ENCODE measurements at regions not wholly inside any gene's neighbourhood (a gene's known extent, or its start where the extent isn't known, plus 50 kb on each side); places are given as distances from the start of the nearest gene placed in this dataset.
A peak's percentile ranks its signal among the peaks of the same experiment; 100 is the strongest.

- DNase-seq (ENCODE audit: low spot score), result no peak
- Histone ChIP-seq H3K27me3 (ENCODE audit: insufficient read depth, poor library complexity, severe bottlenecking) (no peaks in the 10 kb centered on the region), H3K27ac (ENCODE audit: poor library complexity, severe bottlenecking) (peak overlapping the region; percentile 49), H3K9me3 (ENCODE audit: severe bottlenecking) (no peaks in the 10 kb centered on the region), H3K4me1 (ENCODE audit: insufficient read depth, poor library complexity, severe bottlenecking) (peaks cover 13% of the 10 kb centered on the region), H3K4me3 (ENCODE audit: severe bottlenecking) (no peak overlapping the region), H3K36me3 (ENCODE audit: low read depth) (no peaks in the 10 kb centered on the region)
- TF ChIP-seq CTCF (IDR thresholded peaks at IDR 0.05; ENCODE audit: poor library complexity, severe bottlenecking), result no peak
- no peak for ATAC-seq (ENCODE audit: low read depth)
These were observed 252.3 kb upstream of the FGGY start for GRCh38 chr1:59044535-59045121.

GRCh38 chr1:59045137-59045536 lies 251.8 kb upstream of the FGGY start:
- DNase-seq (ENCODE audit: low spot score) (no peak), ATAC-seq (ENCODE audit: low read depth) (no peak)
- Histone ChIP-seq H3K9me3 (ENCODE audit: severe bottlenecking) (no peaks in the 10 kb centered on the region), H3K36me3 (ENCODE audit: low read depth) (no peaks in the 10 kb centered on the region), H3K4me3 (ENCODE audit: severe bottlenecking) (no peak overlapping the region), H3K27me3 (ENCODE audit: insufficient read depth, poor library complexity, severe bottlenecking) (no peaks in the 10 kb centered on the region), H3K4me1 (ENCODE audit: insufficient read depth, poor library complexity, severe bottlenecking) (peaks cover 13% of the 10 kb centered on the region), H3K27ac (ENCODE audit: poor library complexity, severe bottlenecking) (no peak overlapping the region)
- TF ChIP-seq CTCF (IDR thresholded peaks at IDR 0.05; ENCODE audit: poor library complexity, severe bottlenecking), result no peak

- no peak for TF ChIP-seq CTCF (IDR thresholded peaks at IDR 0.05; ENCODE audit: poor library complexity, severe bottlenecking)
- H3K36me3 ChIP-seq (ENCODE audit: low read depth), result no peaks in the 10 kb centered on the region
- H3K4me1 ChIP-seq (ENCODE audit: insufficient read depth, poor library complexity, severe bottlenecking), result peaks cover 13% of the 10 kb centered on the region
- H3K27me3 ChIP-seq (ENCODE audit: insufficient read depth, poor library complexity, severe bottlenecking), result no peaks in the 10 kb centered on the region
- H3K4me3 ChIP-seq (ENCODE audit: severe bottlenecking), result no peak overlapping the region
- no peak overlapping the region for H3K27ac ChIP-seq (ENCODE audit: poor library complexity, severe bottlenecking)
- no peaks in the 10 kb centered on the region for H3K9me3 ChIP-seq (ENCODE audit: severe bottlenecking)
- DNase-seq (ENCODE audit: low spot score) (no peak), ATAC-seq (ENCODE audit: low read depth) (no peak)
These were observed 251.3 kb upstream of the FGGY start for GRCh38 chr1:59045636-59046035.

GRCh38 chr1:59046134-59046533 lies 250.8 kb upstream of the FGGY start:
- DNase-seq (ENCODE audit: low spot score) (no peak), ATAC-seq (ENCODE audit: low read depth) (no peak; the same call in 2 of the 3 replicates)
- H3K4me1 ChIP-seq (ENCODE audit: insufficient read depth, poor library complexity, severe bottlenecking), result peaks cover 13% of the 10 kb centered on the region
- no peaks in the 10 kb centered on the region for H3K9me3 ChIP-seq (ENCODE audit: severe bottlenecking)
- no peaks in the 10 kb centered on the region for H3K36me3 ChIP-seq (ENCODE audit: low read depth)
- no peaks in the 10 kb centered on the region for H3K27me3 ChIP-seq (ENCODE audit: insufficient read depth, poor library complexity, severe bottlenecking)
- H3K4me3 ChIP-seq (ENCODE audit: severe bottlenecking), result no peak overlapping the region
- no peak for TF ChIP-seq CTCF (IDR thresholded peaks at IDR 0.05; ENCODE audit: poor library complexity, severe bottlenecking)
- H3K27ac ChIP-seq (ENCODE audit: poor library complexity, severe bottlenecking), result no peak overlapping the region

GRCh38 chr1:59046730-59047157 lies 250.2 kb upstream of the FGGY start:
- no peak for DNase-seq (ENCODE audit: low spot score)
- Histone ChIP-seq H3K27me3 (ENCODE audit: insufficient read depth, poor library complexity, severe bottlenecking) (no peaks in the 10 kb centered on the region), H3K9me3 (ENCODE audit: severe bottlenecking) (no peaks in the 10 kb centered on the region), H3K4me3 (ENCODE audit: severe bottlenecking) (no peak overlapping the region), H3K36me3 (ENCODE audit: low read depth) (no peaks in the 10 kb centered on the region), H3K4me1 (ENCODE audit: insufficient read depth, poor library complexity, severe bottlenecking) (peaks cover 9% of the 10 kb centered on the region), H3K27ac (ENCODE audit: poor library complexity, severe bottlenecking) (no peak overlapping the region)
- no peak for TF ChIP-seq CTCF (IDR thresholded peaks at IDR 0.05; ENCODE audit: poor library complexity, severe bottlenecking)
- ATAC-seq (ENCODE audit: low read depth), result no peak
